OCI-LY1 (cell line): ENCODE measurements at regions not wholly inside any gene's neighbourhood (a gene's known extent, or its start where the extent isn't known, plus 50 kb on each side); places are given as distances from the start of the nearest gene placed in this dataset.

Experiments
- EZH2 ChIP-seq: fragments of 200-600 bp; sonication (generic), shearing (Covaris generic); IDR thresholded peaks from 2 replicates; pipeline ENCODE4 v1.8.0; 2017; ENCODE audit warnings: borderline replicate concordance, mixed run types, mild to moderate bottlenecking, antibody characterized with exemption, low read length, moderate library complexity, mixed read lengths
- TF ChIP-seq, protein P1 (sequence below): fragments of 200-600 bp; sonication (generic), shearing (Covaris generic); IDR thresholded peaks from 2 replicates; pipeline ENCODE4 v1.5.1; 2017; ENCODE audit warnings: mild to moderate bottlenecking, antibody characterized with exemption, low read length, moderate library complexity, mixed read lengths

DNA sequence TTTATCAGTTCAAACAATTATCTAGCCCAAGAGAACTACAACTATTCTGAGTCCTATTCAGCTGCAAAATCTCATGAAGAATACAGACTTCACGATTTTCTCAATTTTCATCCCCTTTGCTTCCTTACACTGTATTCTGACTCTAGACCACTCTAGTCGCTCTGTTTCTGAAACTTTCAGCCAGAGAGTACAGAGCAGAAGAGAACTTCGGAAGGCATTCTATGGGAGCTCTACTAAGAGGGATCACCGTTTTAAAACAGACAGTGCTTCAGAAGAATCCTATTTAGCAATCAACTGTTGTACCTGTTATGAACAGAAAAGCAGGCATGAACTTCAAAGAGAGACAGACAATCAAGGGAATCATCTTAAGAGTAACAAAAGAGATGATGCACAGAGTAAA is 419.4 kb downstream of the SHQ1 start:
- no peak for TF ChIP-seq EZH2
- TF ChIP-seq, protein P1, sequence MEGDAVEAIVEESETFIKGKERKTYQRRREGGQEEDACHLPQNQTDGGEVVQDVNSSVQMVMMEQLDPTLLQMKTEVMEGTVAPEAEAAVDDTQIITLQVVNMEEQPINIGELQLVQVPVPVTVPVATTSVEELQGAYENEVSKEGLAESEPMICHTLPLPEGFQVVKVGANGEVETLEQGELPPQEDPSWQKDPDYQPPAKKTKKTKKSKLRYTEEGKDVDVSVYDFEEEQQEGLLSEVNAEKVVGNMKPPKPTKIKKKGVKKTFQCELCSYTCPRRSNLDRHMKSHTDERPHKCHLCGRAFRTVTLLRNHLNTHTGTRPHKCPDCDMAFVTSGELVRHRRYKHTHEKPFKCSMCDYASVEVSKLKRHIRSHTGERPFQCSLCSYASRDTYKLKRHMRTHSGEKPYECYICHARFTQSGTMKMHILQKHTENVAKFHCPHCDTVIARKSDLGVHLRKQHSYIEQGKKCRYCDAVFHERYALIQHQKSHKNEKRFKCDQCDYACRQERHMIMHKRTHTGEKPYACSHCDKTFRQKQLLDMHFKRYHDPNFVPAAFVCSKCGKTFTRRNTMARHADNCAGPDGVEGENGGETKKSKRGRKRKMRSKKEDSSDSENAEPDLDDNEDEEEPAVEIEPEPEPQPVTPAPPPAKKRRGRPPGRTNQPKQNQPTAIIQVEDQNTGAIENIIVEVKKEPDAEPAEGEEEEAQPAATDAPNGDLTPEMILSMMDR = no peak
